SU-DHL-6 (cell line): ENCODE measurements at regions not wholly inside any gene's neighbourhood (a gene's known extent, or its start where the extent isn't known, plus 50 kb on each side); places are given as distances from the start of the nearest gene placed in this dataset.

Source experiments
- H2AFZ ChIP-seq: fragments of 200-600 bp; sonication (generic); 2 replicates; pipeline ENCODE4 v1.6.1; 2014; ENCODE audit warnings: low read depth, mild to moderate bottlenecking, moderate library complexity, mixed read lengths, antibody characterized with exemption, low read length; ENCODE audit not compliant: severe bottlenecking
- H3F3A ChIP-seq: fragments of 200-600 bp; shearing (Covaris generic); 2 replicates; pipeline ENCODE4 v1.6.0; 2016; ENCODE audit warnings: antibody characterized with exemption, mild to moderate bottlenecking; ENCODE audit not compliant: insufficient read depth
- H3K27ac ChIP-seq: fragments of 200-600 bp; sonication (generic); 2 replicates; pipeline ENCODE4 v1.5.1; 2016; ENCODE audit warnings: low read depth, mild to moderate bottlenecking, low read length, moderate library complexity, mixed read lengths
- H3K27me3 ChIP-seq: fragments of 200-600 bp; sonication (generic), shearing (Covaris generic); 2 replicates; pipeline ENCODE4 v1.6.0; 2014; ENCODE audit warnings: mild to moderate bottlenecking, low read length
- H3K36me3 ChIP-seq: fragments of 200-600 bp; sonication (generic); 2 replicates; pipeline ENCODE4 v1.6.1; 2014; ENCODE audit warnings: mild to moderate bottlenecking, low read length, mixed read lengths
- H3K4me2 ChIP-seq: fragments of 300-600, 200-600 bp; shearing (Covaris generic), sonication (generic); 2 replicates; pipeline ENCODE4 v1.6.0; 2014; ENCODE audit warnings: low read length, low read depth, mild to moderate bottlenecking; ENCODE audit not compliant: poor library complexity, severe bottlenecking
- H3K4me3 ChIP-seq: fragments of 200-600 bp; sonication (generic); 2 replicates; pipeline ENCODE4 v1.5.1; 2014; ENCODE audit warnings: antibody characterized with exemption, low read length, mild to moderate bottlenecking, mixed read lengths; ENCODE audit not compliant: insufficient read depth, poor library complexity, severe bottlenecking
- H3K79me2 ChIP-seq: fragments of 200-600 bp; sonication (generic); 2 replicates; pipeline ENCODE4 v1.6.1; 2014; ENCODE audit warnings: mild to moderate bottlenecking, low read length, moderate library complexity; ENCODE audit not compliant: insufficient read depth
- H3K9ac ChIP-seq: fragments of 200-600 bp; sonication (generic); 2 replicates; pipeline ENCODE4 v1.7.0; 2014; ENCODE audit warnings: mild to moderate bottlenecking, low read length
- H3K9me2 ChIP-seq: fragments of 200-600 bp; sonication (generic); replicated peaks from 2 replicates; pipeline ENCODE4 v1.6.1; 2014; ENCODE audit warnings: low read length; ENCODE audit not compliant: insufficient read depth
- H3K9me3 ChIP-seq: fragments of 200-600 bp; sonication (generic); 2 replicates; pipeline ENCODE4 v1.6.1; 2014; ENCODE audit warnings: low read length, mixed read lengths; ENCODE audit not compliant: insufficient read depth
- H4K20me1 ChIP-seq: fragments of 200-600 bp; sonication (generic); 2 replicates; pipeline ENCODE4 v1.6.1; 2014; ENCODE audit warnings: low read depth, mild to moderate bottlenecking, antibody characterized with exemption, low read length, moderate library complexity, mixed read lengths
- EZH2phosphoT487 ChIP-seq: fragments of 200-600 bp; sonication (generic), shearing (Covaris generic); conservative IDR thresholded peaks from 2 replicates; pipeline ENCODE4 v1.6.1; 2018; ENCODE audit warnings: mild to moderate bottlenecking, antibody characterized with exemption, low read length, moderate library complexity, mixed read lengths
- TF ChIP-seq, protein P1 (sequence below): fragments of 200-600 bp; sonication (generic); IDR thresholded peaks from one replicate; pipeline ENCODE4 v1.5.1; 2017; ENCODE audit warnings: antibody characterized with exemption, mild to moderate bottlenecking, low read length, moderate library complexity; ENCODE audit not compliant: insufficient read depth, poor library complexity, severe bottlenecking

DNA sequence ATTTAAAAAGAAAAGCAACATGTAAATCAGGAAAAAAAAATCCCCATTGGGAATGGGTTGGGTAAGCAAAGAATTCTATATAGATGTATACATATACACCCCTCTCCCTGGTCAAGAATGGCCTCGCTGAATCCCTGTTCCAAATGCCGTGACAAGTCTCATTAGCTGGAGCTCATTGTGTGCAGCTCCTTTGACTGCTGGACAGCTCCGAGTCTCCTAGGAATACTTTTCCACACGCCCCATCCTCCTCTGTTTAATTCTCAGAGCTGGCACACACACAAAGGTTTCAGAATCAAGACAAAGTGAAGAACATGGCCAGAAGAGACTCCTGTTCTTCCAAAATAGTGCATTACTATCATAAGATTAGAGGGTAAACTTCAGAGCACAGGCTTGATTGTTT is 130.9 kb upstream of the MKLN1 start:
- Histone ChIP-seq H4K20me1 (no peaks in the 10 kb centered on the region), H3K27ac (no peak overlapping the region), H3K36me3 (no peaks in the 10 kb centered on the region), H3K4me2 (no peak overlapping the region), H3K27me3 (no peaks in the 10 kb centered on the region), H3K9ac (no peak overlapping the region), H3F3A (no peaks in the 10 kb centered on the region), H2AFZ (no peak overlapping the region), H3K9me2 (no peaks in the 10 kb centered on the region), H3K9me3 (no peaks in the 10 kb centered on the region), H3K79me2 (no peaks in the 10 kb centered on the region), H3K4me3 (no peak overlapping the region)
- TF ChIP-seq EZH2phosphoT487 = no peak
- TF ChIP-seq, protein P1, sequence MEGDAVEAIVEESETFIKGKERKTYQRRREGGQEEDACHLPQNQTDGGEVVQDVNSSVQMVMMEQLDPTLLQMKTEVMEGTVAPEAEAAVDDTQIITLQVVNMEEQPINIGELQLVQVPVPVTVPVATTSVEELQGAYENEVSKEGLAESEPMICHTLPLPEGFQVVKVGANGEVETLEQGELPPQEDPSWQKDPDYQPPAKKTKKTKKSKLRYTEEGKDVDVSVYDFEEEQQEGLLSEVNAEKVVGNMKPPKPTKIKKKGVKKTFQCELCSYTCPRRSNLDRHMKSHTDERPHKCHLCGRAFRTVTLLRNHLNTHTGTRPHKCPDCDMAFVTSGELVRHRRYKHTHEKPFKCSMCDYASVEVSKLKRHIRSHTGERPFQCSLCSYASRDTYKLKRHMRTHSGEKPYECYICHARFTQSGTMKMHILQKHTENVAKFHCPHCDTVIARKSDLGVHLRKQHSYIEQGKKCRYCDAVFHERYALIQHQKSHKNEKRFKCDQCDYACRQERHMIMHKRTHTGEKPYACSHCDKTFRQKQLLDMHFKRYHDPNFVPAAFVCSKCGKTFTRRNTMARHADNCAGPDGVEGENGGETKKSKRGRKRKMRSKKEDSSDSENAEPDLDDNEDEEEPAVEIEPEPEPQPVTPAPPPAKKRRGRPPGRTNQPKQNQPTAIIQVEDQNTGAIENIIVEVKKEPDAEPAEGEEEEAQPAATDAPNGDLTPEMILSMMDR = no peak

DNA sequence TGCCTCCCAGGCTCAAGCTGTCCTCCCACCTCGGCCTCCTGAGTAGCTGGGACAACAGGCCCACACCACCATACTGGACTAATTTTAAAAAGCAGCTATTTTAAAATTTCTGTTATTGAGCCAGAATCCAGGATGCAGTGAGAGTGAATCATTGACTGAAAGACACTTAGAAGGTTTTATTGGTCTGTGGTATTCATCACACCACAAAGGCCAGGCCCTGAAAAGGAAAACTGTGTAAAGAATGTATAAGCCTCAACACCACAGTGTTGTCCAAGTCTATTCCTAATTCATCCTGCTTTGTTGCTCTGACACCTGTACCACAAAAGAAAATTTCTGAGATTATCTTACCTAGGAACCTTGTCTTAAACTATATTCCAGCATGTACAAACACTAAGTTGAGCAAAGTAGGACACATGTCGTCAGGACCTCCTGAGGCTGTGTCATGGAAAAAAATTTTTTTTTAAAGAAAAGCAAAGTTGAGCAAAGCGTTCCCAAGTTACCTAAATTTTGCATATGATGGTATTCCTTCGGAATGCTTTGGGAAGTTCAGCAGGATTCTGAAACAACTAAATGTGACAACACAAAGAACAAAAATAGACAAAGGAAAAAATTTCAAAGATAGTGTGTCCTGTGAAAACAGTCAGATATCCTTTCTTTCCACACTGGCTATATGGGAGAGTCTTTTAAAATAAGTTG is 129.6 kb upstream of the MKLN1 start:
- Histone ChIP-seq H2AFZ (no peak overlapping the region), H3K4me3 (no peak overlapping the region), H4K20me1 (no peaks in the 10 kb centered on the region), H3K79me2 (no peaks in the 10 kb centered on the region), H3K4me2 (no peak overlapping the region), H3K27ac (no peak overlapping the region), H3F3A (no peaks in the 10 kb centered on the region), H3K27me3 (no peaks in the 10 kb centered on the region), H3K9me3 (no peaks in the 10 kb centered on the region), H3K9me2 (no peaks in the 10 kb centered on the region), H3K36me3 (no peaks in the 10 kb centered on the region), H3K9ac (no peak overlapping the region)
- TF ChIP-seq, protein P1 = no peak
- no peak for TF ChIP-seq EZH2phosphoT487

DNA sequence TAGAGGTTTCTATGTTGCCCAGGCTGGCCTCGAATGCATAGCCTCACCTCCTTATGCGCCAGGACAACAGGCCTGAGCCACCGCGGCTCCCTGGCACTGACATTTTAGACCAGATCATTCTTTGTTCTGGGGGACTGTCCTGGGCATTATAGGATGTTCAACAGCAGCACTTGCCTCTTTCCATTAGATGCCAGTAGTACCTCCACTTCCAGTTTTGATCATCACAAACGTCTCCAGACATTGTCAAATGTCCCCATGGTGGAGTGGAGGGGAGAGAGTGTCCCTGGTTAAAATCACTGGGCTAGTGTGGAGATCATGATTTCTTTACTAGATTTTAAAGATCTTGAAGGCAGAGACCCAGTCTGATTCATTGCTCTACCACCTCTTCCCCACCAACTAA is 125.2 kb upstream of the MKLN1 start:
- no peaks in the 10 kb centered on the region for H4K20me1 ChIP-seq
- H3K27ac ChIP-seq = no peak overlapping the region
- no peaks in the 10 kb centered on the region for H3F3A ChIP-seq
- no peak overlapping the region for H3K4me2 ChIP-seq
- no peaks in the 10 kb centered on the region for H3K9me2 ChIP-seq
- H3K9ac ChIP-seq = no peak overlapping the region
- H3K4me3 ChIP-seq = no peak overlapping the region
- no peaks in the 10 kb centered on the region for H3K79me2 ChIP-seq
- H3K9me3 ChIP-seq = no peaks in the 10 kb centered on the region
- H3K27me3 ChIP-seq = no peaks in the 10 kb centered on the region
- TF ChIP-seq, protein P1 = no peak
- no peak for TF ChIP-seq EZH2phosphoT487
- H2AFZ ChIP-seq = no peak overlapping the region
- no peaks in the 10 kb centered on the region for H3K36me3 ChIP-seq
